A673 (cell line): ENCODE measurements at regions not wholly inside any gene's neighbourhood (a gene's known extent, or its start where the extent isn't known, plus 50 kb on each side); places are given as distances from the start of the nearest gene placed in this dataset.

Experiments used
- BruUV-seq: library from RNA; stranded (reverse); fragments of 400-500 nt; replicated peaks from 2 replicates; lab custom pipeline; 2021; lab: Mats Ljungman, UMichigan
- CTCF ChIA-PET: fragments of 300-600 bp; sonication (Branson Sonifier 250); formaldehyde crosslinking; loops from one replicate; lab custom pipeline; 2022; ENCODE audit warnings: antibody characterized with exemption; lab: Charles Lee
- POLR2A ChIA-PET: fragments of 300-600 bp; sonication (Branson Sonifier 250); formaldehyde crosslinking; loops from one replicate; lab custom pipeline; 2022; ENCODE audit warnings: antibody characterized with exemption; ENCODE audit not compliant: low non-redundant PET; lab: Charles Lee
- DNase-seq: peaks from one replicate; pipeline ENCODE4 v3.0.0-alpha.2; 2015; ENCODE audit warnings: low spot score
- H3K27ac ChIP-seq: fragments of 200-600 bp; sonication (generic); 2 replicates; pipeline ENCODE4 v1.5.1; 2016; ENCODE audit warnings: mixed run types, low read depth, mild to moderate bottlenecking, mixed read lengths, antibody characterized with exemption, low read length; ENCODE audit not compliant: poor library complexity, severe bottlenecking
- H3K27me3 ChIP-seq: fragments of 200-600 bp; sonication (generic); replicated peaks from 2 replicates; pipeline ENCODE4 v1.6.1; 2017; ENCODE audit warnings: mixed run types, low read depth, mild to moderate bottlenecking, mixed read lengths, antibody characterized with exemption, low read length; ENCODE audit not compliant: insufficient read depth, poor library complexity
- H3K36me3 ChIP-seq: fragments of 200-600 bp; sonication (generic); 2 replicates; pipeline ENCODE4 v1.6.1; 2016; ENCODE audit warnings: mixed run types, mild to moderate bottlenecking, mixed read lengths, antibody characterized with exemption, low read length; ENCODE audit not compliant: insufficient read depth, poor library complexity, severe bottlenecking
- H3K4me1 ChIP-seq: fragments of 200-600 bp; sonication (generic); 2 replicates; pipeline ENCODE4 v1.6.1; 2017; ENCODE audit warnings: mixed run types, mild to moderate bottlenecking, mixed read lengths, antibody characterized with exemption, low read length; ENCODE audit not compliant: insufficient read depth, poor library complexity, severe bottlenecking
- H3K4me3 ChIP-seq: fragments of 200-600 bp; sonication (generic); 2 replicates; pipeline ENCODE4 v1.5.1; 2016; ENCODE audit warnings: low read depth, mixed run types, mild to moderate bottlenecking, mixed read lengths, low read length; ENCODE audit not compliant: poor library complexity, severe bottlenecking
- H3K9me3 ChIP-seq: fragments of 200-600 bp; sonication (generic); 2 replicates; pipeline ENCODE4 v1.6.1; 2016; ENCODE audit warnings: mixed run types, low read depth, mild to moderate bottlenecking, mixed read lengths, antibody characterized with exemption, low read length; ENCODE audit not compliant: poor library complexity, severe bottlenecking
- CTCF ChIP-seq: fragments of 300-800, 200-600 bp; sonication (generic); conservative IDR thresholded peaks from 2 replicates; pipeline ENCODE4 v1.5.1; 2017; ENCODE audit warnings: low read depth, mild to moderate bottlenecking, antibody characterized with exemption, low read length, moderate library complexity, mixed read lengths
- EZH2 ChIP-seq: fragments of 200-600 bp; sonication (generic); IDR thresholded peaks from 2 replicates; pipeline ENCODE4 v1.6.1; 2017; ENCODE audit warnings: borderline replicate concordance, low read depth, mild to moderate bottlenecking, mixed read lengths, antibody characterized with exemption, low read length; ENCODE audit not compliant: poor library complexity, severe bottlenecking
- intact Hi-C: fragments of 100-400 bp; cut with micrococcal nuclease; formaldehyde crosslinking; loops from one replicate; pipeline ENCODE4 v1.10.0; 2022; ENCODE audit not compliant: unreplicated experiment

DNA sequence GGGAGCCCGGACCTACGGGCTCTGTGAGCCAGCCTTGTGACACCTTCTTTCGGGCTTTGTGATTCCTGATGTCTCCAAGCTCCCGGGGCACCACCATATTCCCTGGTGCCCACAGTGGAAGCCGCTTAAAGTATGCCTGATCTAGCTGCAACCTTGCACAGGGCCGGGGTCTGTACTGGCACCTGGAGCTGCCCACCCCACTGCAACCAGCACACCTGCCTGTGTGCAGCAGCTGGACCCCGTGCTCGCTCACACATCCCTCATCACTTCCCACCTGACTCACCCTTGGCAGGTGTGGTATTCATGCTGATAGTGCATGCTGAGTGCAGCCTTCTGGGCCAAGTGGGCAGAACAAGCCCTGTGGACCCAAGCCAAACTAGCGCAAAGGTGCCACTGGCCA is 1981.1 kb upstream of the PCDH20 start:
- no peak overlapping the region for H3K27ac ChIP-seq
- ChIA-PET CTCF (no interaction called here), POLR2A (no interaction called here)
- no TSS peak for BruUV-seq
- H3K4me1 ChIP-seq = no peaks in the 10 kb centered on the region
- intact Hi-C loops = no loop called here
- no peaks in the 10 kb centered on the region for H3K36me3 ChIP-seq
- H3K27me3 ChIP-seq = no peaks in the 10 kb centered on the region
- DNase-seq = no peak
- no peak overlapping the region for H3K4me3 ChIP-seq
- H3K9me3 ChIP-seq = no peaks in the 10 kb centered on the region
- TF ChIP-seq EZH2 = no peak
- TF ChIP-seq CTCF = no peak

DNA sequence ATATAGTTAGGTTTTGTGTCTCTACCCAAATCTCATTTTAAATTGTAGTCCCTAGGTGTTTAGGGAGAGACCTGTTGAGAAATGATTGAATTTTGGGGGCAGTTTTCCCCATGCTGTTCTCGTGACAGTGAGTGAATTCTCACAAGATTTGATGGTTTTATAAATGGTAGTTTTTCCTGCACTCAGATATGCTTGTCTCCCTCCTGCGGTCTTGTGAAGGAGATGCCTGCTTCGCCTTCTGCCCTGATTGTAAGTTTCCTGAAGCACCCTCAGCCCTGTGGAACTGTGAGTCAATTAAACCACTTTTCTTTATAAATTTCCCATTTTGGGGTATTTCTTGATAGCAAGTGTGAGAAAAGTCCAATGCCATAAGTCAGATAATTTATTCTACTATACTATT is 1977.5 kb upstream of the PCDH20 start:
- ChIA-PET CTCF (no interaction called here), POLR2A (no interaction called here)
- Histone ChIP-seq H3K4me1 (no peaks in the 10 kb centered on the region), H3K27ac (no peak overlapping the region), H3K27me3 (no peaks in the 10 kb centered on the region), H3K9me3 (no peaks in the 10 kb centered on the region), H3K4me3 (no peak overlapping the region), H3K36me3 (no peaks in the 10 kb centered on the region)
- no peak for DNase-seq
- no TSS peak for BruUV-seq
- intact Hi-C loops = no loop called here
- TF ChIP-seq CTCF = no peak
- TF ChIP-seq EZH2 = no peak

DNA sequence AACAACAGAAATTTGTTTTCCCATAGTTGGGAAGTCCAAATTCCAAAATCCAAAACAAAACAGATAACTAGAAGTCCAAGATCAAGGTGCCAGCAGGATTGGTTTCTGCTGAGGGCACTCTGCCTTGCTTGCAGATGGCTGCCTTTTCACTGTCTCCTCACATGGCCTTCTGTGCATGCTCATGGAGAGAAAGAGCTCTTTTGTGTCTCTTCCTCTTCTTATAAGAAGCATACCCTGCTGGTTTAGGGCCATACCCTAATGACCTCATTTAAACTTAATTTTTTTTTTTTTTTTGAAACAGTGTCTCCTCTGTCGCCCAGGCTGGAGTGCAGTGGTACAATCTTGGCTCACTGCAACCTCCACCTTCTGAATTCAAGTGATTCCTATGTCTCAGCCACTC is 1974.1 kb upstream of the PCDH20 start:
- no peaks in the 10 kb centered on the region for H3K27me3 ChIP-seq
- TF ChIP-seq CTCF = no peak
- no peak for TF ChIP-seq EZH2
- H3K4me3 ChIP-seq = no peak overlapping the region
- no TSS peak for BruUV-seq
- no peak for DNase-seq
- POLR2A ChIA-PET = no interaction called here
- intact Hi-C loops = no loop called here
- H3K27ac ChIP-seq = no peak overlapping the region
- no peaks in the 10 kb centered on the region for H3K36me3 ChIP-seq
- no peaks in the 10 kb centered on the region for H3K9me3 ChIP-seq
- CTCF ChIA-PET = no interaction called here
- no peaks in the 10 kb centered on the region for H3K4me1 ChIP-seq
